Neural cell (in vitro differentiated cells): ENCODE measurements at regions not wholly inside any gene's neighbourhood (a gene's known extent, or its start where the extent isn't known, plus 50 kb on each side); places are given as distances from the start of the nearest gene placed in this dataset.

Experiments used
- H2AFZ ChIP-seq: fragments of 200-600, 300-800 bp; sonication (generic), shearing (Covaris generic); 2 replicates; pipeline ENCODE4 v1.6.0; 2014; ENCODE audit warnings: low read depth, mild to moderate bottlenecking, antibody characterized with exemption, low read length, moderate library complexity
- H3F3A ChIP-seq: fragments of 200-600 bp; shearing (Covaris generic); 2 replicates; pipeline ENCODE4 v1.6.1; 2016; ENCODE audit warnings: mild to moderate bottlenecking, moderate library complexity, mixed read lengths, antibody characterized with exemption, low read length; ENCODE audit not compliant: insufficient read depth, poor library complexity, severe bottlenecking
- H3K27ac ChIP-seq: fragments of 200-600, 300-800 bp; sonication (generic), shearing (Covaris generic); 2 replicates; pipeline ENCODE4 v1.5.1; 2014; ENCODE audit warnings: mild to moderate bottlenecking, low read length, moderate library complexity
- H3K27me3 ChIP-seq: fragments of 300-800, 200-600 bp; sonication (generic), shearing (Covaris generic); 2 replicates; pipeline ENCODE4 v1.6.0; 2014; ENCODE audit warnings: mild to moderate bottlenecking, low read depth, low read length, moderate library complexity; ENCODE audit not compliant: insufficient read depth
- H3K36me3 ChIP-seq: fragments of 300-800, 200-600 bp; sonication (generic), shearing (Covaris generic); 2 replicates; pipeline ENCODE4 v1.5.1; 2014; ENCODE audit warnings: mild to moderate bottlenecking, antibody characterized with exemption, low read length, moderate library complexity; ENCODE audit not compliant: insufficient read depth
- H3K4me2 ChIP-seq: fragments of 300-800, 200-600 bp; sonication (generic), shearing (Covaris generic); 2 replicates; pipeline ENCODE4 v1.6.0; 2014; ENCODE audit warnings: mild to moderate bottlenecking, low read length
- H3K4me3 ChIP-seq: fragments of 300-800, 200-600 bp; sonication (generic), shearing (Covaris generic); 2 replicates; pipeline ENCODE4 v1.5.1; 2014; ENCODE audit warnings: mild to moderate bottlenecking, low read length, moderate library complexity
- H3K79me2 ChIP-seq: fragments of 200-600 bp; shearing (Covaris generic); replicated peaks from 2 replicates; pipeline ENCODE4 v1.6.0; 2014; ENCODE audit warnings: mild to moderate bottlenecking, low read length, moderate library complexity; ENCODE audit not compliant: insufficient read depth
- H3K9ac ChIP-seq: fragments of 300-800, 200-600 bp; sonication (generic), shearing (Covaris generic); 2 replicates; pipeline ENCODE4 v1.6.1; 2016; ENCODE audit warnings: mild to moderate bottlenecking, low read length, mixed read lengths
- H3K9me2 ChIP-seq: fragments of 200-600 bp; shearing (Covaris generic); 2 replicates; pipeline ENCODE4 v1.6.1; 2016; ENCODE audit warnings: mild to moderate bottlenecking, low read length, mixed read lengths; ENCODE audit not compliant: insufficient read depth
- H3K9me3 ChIP-seq: fragments of 200-600, 300-800 bp; sonication (generic), shearing (Covaris generic); 2 replicates; pipeline ENCODE4 v1.6.1; 2016; ENCODE audit warnings: mild to moderate bottlenecking, mixed run types, low read length, moderate library complexity, mixed read lengths
- H4K20me1 ChIP-seq: fragments of 200-600 bp; shearing (Covaris generic); 2 replicates; pipeline ENCODE4 v1.6.1; 2016; ENCODE audit warnings: mild to moderate bottlenecking, mixed run types; ENCODE audit not compliant: insufficient read depth
- CTCF ChIP-seq: fragments of 450-650 bp; IDR thresholded peaks from 2 replicates; pipeline ENCODE4 v1.5.1; 2014; ENCODE audit warnings: antibody characterized with exemption, mild to moderate bottlenecking, moderate library complexity; ENCODE audit not compliant: poor library complexity, severe bottlenecking
- EP300 ChIP-seq: fragments of 450-650 bp; conservative IDR thresholded peaks from 2 replicates; pipeline ENCODE4 v1.6.1; 2014; ENCODE audit warnings: antibody characterized with exemption, mild to moderate bottlenecking, moderate library complexity; ENCODE audit not compliant: poor library complexity, severe bottlenecking
- EZH2 ChIP-seq: fragments of 200-600, 300-800 bp; shearing (Covaris generic), sonication (generic); IDR thresholded peaks from 2 replicates; pipeline ENCODE4 v1.6.1; 2014; ENCODE audit warnings: antibody characterized with exemption, low read length, borderline replicate concordance, mild to moderate bottlenecking; ENCODE audit not compliant: insufficient read depth, poor library complexity, severe bottlenecking
- MXI1 ChIP-seq: fragments of 450-650 bp; conservative IDR thresholded peaks from 2 replicates; pipeline ENCODE4 v1.6.1; 2014; ENCODE audit warnings: antibody characterized with exemption, mild to moderate bottlenecking; ENCODE audit not compliant: poor library complexity, severe bottlenecking
- POLR2AphosphoS5 ChIP-seq: IDR thresholded peaks from 2 replicates; pipeline ENCODE4 v1.6.1; 2012
- RAD21 ChIP-seq: fragments of 450-650 bp; conservative IDR thresholded peaks from 2 replicates; pipeline ENCODE4 v1.6.1; 2014; ENCODE audit warnings: antibody characterized with exemption, mild to moderate bottlenecking, moderate library complexity
- REST ChIP-seq: IDR thresholded peaks from 2 replicates; pipeline ENCODE4 v1.6.1; 2012; ENCODE audit warnings: borderline replicate concordance
- SMC3 ChIP-seq: fragments of 450-650 bp; conservative IDR thresholded peaks from 2 replicates; pipeline ENCODE4 v1.6.1; 2014; ENCODE audit warnings: antibody characterized with exemption, mild to moderate bottlenecking, moderate library complexity; ENCODE audit not compliant: poor library complexity
- TAF1 ChIP-seq: IDR thresholded peaks from 2 replicates; pipeline ENCODE4 v1.6.1; 2012; ENCODE audit warnings: low read depth

GRCh38 chr4:138659812-138660316, 355.7 kb upstream of the NOCT start:
- Histone ChIP-seq H3K79me2 (no peaks in the 10 kb centered on the region), H3K9me3 (no peaks in the 10 kb centered on the region), H4K20me1 (no peaks in the 10 kb centered on the region), H3K36me3 (no peaks in the 10 kb centered on the region), H3K27ac (no peak overlapping the region), H3K4me2 (no peak overlapping the region), H3K27me3 (peaks cover 6% of the 10 kb centered on the region), H3K4me3 (no peak overlapping the region), H2AFZ (no peak overlapping the region), H3K9me2 (no peaks in the 10 kb centered on the region), H3F3A (no peaks in the 10 kb centered on the region), H3K9ac (no peak overlapping the region)
- TF ChIP-seq POLR2AphosphoS5 (peak; percentile 89), EP300 (peak; percentile 86), REST (peak; percentile 21), CTCF (no peak)

- peaks cover 6% of the 10 kb centered on the region for H3K27me3 ChIP-seq
- H3K27ac ChIP-seq: no peak overlapping the region
- H3K4me2 ChIP-seq: no peak overlapping the region
- H3K9me2 ChIP-seq: no peaks in the 10 kb centered on the region
- no peak for TF ChIP-seq EZH2
- H4K20me1 ChIP-seq: no peaks in the 10 kb centered on the region
- no peak overlapping the region for H2AFZ ChIP-seq
- no peak overlapping the region for H3K4me3 ChIP-seq
- H3K9ac ChIP-seq: no peak overlapping the region
- H3K79me2 ChIP-seq: no peaks in the 10 kb centered on the region
- H3F3A ChIP-seq: no peaks in the 10 kb centered on the region
- no peaks in the 10 kb centered on the region for H3K9me3 ChIP-seq
- no peaks in the 10 kb centered on the region for H3K36me3 ChIP-seq
These were observed 356.4 kb upstream of the NOCT start for GRCh38 chr4:138659037-138659811.

- peaks cover 6% of the 10 kb centered on the region for H3K27me3 ChIP-seq
- no peaks in the 10 kb centered on the region for H3F3A ChIP-seq
- H3K9ac ChIP-seq: no peak overlapping the region
- no peak overlapping the region for H3K4me2 ChIP-seq
- TF ChIP-seq RAD21 (no peak), POLR2AphosphoS5 (no peak), REST (no peak), EZH2 (no peak), MXI1 (no peak), TAF1 (no peak), CTCF (no peak), SMC3 (no peak), EP300 (no peak)
- H2AFZ ChIP-seq: no peak overlapping the region
- no peaks in the 10 kb centered on the region for H3K9me2 ChIP-seq
- H3K4me3 ChIP-seq: no peak overlapping the region
- H3K79me2 ChIP-seq: no peaks in the 10 kb centered on the region
- H3K36me3 ChIP-seq: no peaks in the 10 kb centered on the region
- H4K20me1 ChIP-seq: no peaks in the 10 kb centered on the region
- no peaks in the 10 kb centered on the region for H3K9me3 ChIP-seq
- no peak overlapping the region for H3K27ac ChIP-seq
These were observed 357.1 kb upstream of the NOCT start for GRCh38 chr4:138658518-138658917.
